H1 (cell line): ENCODE measurements at regions not wholly inside any gene's neighbourhood (a gene's known extent, or its start where the extent isn't known, plus 50 kb on each side); places are given as distances from the start of the nearest gene placed in this dataset.

Experiments used
- CTCF ChIA-PET: fragments of 300-600 bp; sonication (Branson Sonifier 250); formaldehyde crosslinking; loops from one replicate; lab custom pipeline; 2021; ENCODE audit not compliant: partially characterized antibody; lab: Charles Lee
- POLR2A ChIA-PET: fragments of 300-600 bp; sonication (Branson Sonifier 250); formaldehyde crosslinking; loops from one replicate; lab custom pipeline; 2021; ENCODE audit warnings: inconsistent platforms; ENCODE audit not compliant: partially characterized antibody; lab: Charles Lee
- DNase-seq, 2 experiments: peaks; one replicate each; pipeline versions ENCODE4 v3.0.0 to v3.0.0-alpha.2; 2010 to 2022; ENCODE audit warnings: low spot score in 2 of 2, low read depth in 1 of 2, mixed read lengths in 1 of 2
- FAIRE-seq: peaks from 2 replicates; lab custom pipeline; 2011; peaks lifted over from hg19 to GRCh38; lab: Jason Lieb, UNC
- H2AFZ ChIP-seq: 2 replicates; pipeline ENCODE4 v1.8.1; 2012; ENCODE audit warnings: low read length, inconsistent platforms
- H2AK5ac ChIP-seq: 2 replicates; pipeline ENCODE4 v1.6.1; 2013; ENCODE audit warnings: low read depth, low read length
- H2BK120ac ChIP-seq: replicated peaks from 2 replicates; pipeline ENCODE3; 2013; ENCODE audit warnings: low read depth, low read length, inconsistent platforms
- H2BK12ac ChIP-seq: 2 replicates; pipeline ENCODE4 v1.6.1; 2013; ENCODE audit warnings: low read depth, low read length
- H2BK15ac ChIP-seq: 2 replicates; pipeline ENCODE4 v1.6.1; 2013; ENCODE audit warnings: low read length
- H2BK20ac ChIP-seq: 2 replicates; pipeline ENCODE4 v1.6.1; 2013; ENCODE audit warnings: low read length
- H2BK5ac ChIP-seq: 2 replicates; pipeline ENCODE4 v1.6.1; 2013; ENCODE audit warnings: low read depth, low read length
- H3K14ac ChIP-seq: 2 replicates; pipeline ENCODE4 v1.6.1; 2013; ENCODE audit warnings: inconsistent platforms; ENCODE audit not compliant: insufficient read length
- H3K18ac ChIP-seq: 2 replicates; pipeline ENCODE4 v1.6.1; 2013; ENCODE audit warnings: low read length; ENCODE audit errors: extremely low read depth
- H3K23ac ChIP-seq: 2 replicates; pipeline ENCODE4 v1.6.1; 2013; ENCODE audit warnings: inconsistent platforms; ENCODE audit not compliant: insufficient read length
- H3K23me2 ChIP-seq: 2 replicates; pipeline ENCODE4 v1.6.1; 2013; ENCODE audit warnings: low read depth, low read length
- H3K27ac ChIP-seq: 2 replicates; pipeline ENCODE4 v1.6.1; 2011; ENCODE audit warnings: low read depth, low read length, inconsistent platforms
- H3K27me3 ChIP-seq, 4 experiments: replicated peaks in 1 of 4; 1 replicate in 1 of 4; 2 replicates in 3 of 4; pipeline versions ENCODE4 v1.6.1 to v1.8.1; 2011 to 2013; ENCODE audit warnings: low read length in 3 of 4, mild to moderate bottlenecking in 3 of 4, inconsistent platforms in 2 of 4, mixed read lengths in 2 of 4, moderate library complexity in 1 of 4; ENCODE audit not compliant: control insufficient read depth in 3 of 4, insufficient read depth in 3 of 4; ENCODE audit errors: extremely low read depth in 1 of 4
- H3K36me3 ChIP-seq, 4 experiments: 2 replicates each; pipeline versions ENCODE4 v1.6.1 to v1.8.1; 2011 to 2013; ENCODE audit warnings: mild to moderate bottlenecking in 4 of 4, low read length in 3 of 4, moderate library complexity in 2 of 4, control low read depth in 1 of 4, inconsistent platforms in 1 of 4; ENCODE audit not compliant: insufficient read depth in 4 of 4, control insufficient read depth in 2 of 4
- H3K4ac ChIP-seq: replicated peaks from 2 replicates; pipeline ENCODE3; 2013; ENCODE audit warnings: low read length, low read depth, mixed read lengths, inconsistent platforms; ENCODE audit not compliant: insufficient read length
- H3K4me1 ChIP-seq, 4 experiments: replicated peaks in 1 of 4; 1 replicate in 1 of 4; 2 replicates in 3 of 4; pipeline versions ENCODE4 v1.6.1 to v1.8.1; 2011 to 2013; ENCODE audit warnings: low read length in 3 of 4, inconsistent platforms in 2 of 4, mixed read lengths in 1 of 4; ENCODE audit not compliant: insufficient read depth in 4 of 4, control insufficient read depth in 3 of 4
- H3K4me2 ChIP-seq, 2 experiments: 2 replicates each; pipeline versions ENCODE4 v1.6.1 to v1.8.1; 2011 to 2013; ENCODE audit warnings: low read depth in 2 of 2, low read length in 2 of 2, control low read depth in 1 of 2, inconsistent platforms in 1 of 2, mild to moderate bottlenecking in 1 of 2; ENCODE audit not compliant: insufficient read depth in 1 of 2
- H3K4me3 ChIP-seq, 4 experiments: fragments of 200-600, 300-600 bp in 1 of 4; sonication (generic), shearing (Covaris generic), sonication (Bioruptor Twin) in 1 of 4; 2 replicates each; pipeline versions ENCODE4 v1.5.1 to v1.8.1; 2011 to 2016; ENCODE audit warnings: low read length in 4 of 4, low read depth in 3 of 4, control low read depth in 2 of 4, inconsistent platforms in 2 of 4, mild to moderate bottlenecking in 2 of 4, mixed read lengths in 1 of 4, moderate library complexity in 1 of 4; ENCODE audit not compliant: insufficient read depth in 2 of 4; ENCODE audit errors: extremely low read depth in 1 of 4
- H3K56ac ChIP-seq: replicated peaks from 2 replicates; pipeline ENCODE3; 2013; ENCODE audit warnings: low read depth, mild to moderate bottlenecking, mixed read lengths, low read length, inconsistent platforms; ENCODE audit not compliant: insufficient read length
- H3K79me1 ChIP-seq: 2 replicates; pipeline ENCODE4 v1.6.1; 2013; ENCODE audit warnings: low read depth, low read length, control low read depth
- H3K79me2 ChIP-seq, 2 experiments: 2 replicates each; pipeline versions ENCODE4 v1.6.1 to v1.8.1; 2012 to 2013; ENCODE audit warnings: low read length in 2 of 2, mild to moderate bottlenecking in 2 of 2, inconsistent platforms in 1 of 2; ENCODE audit not compliant: insufficient read depth in 2 of 2, control insufficient read depth in 1 of 2
- H3K9ac ChIP-seq, 4 experiments: replicated peaks in 1 of 4; 1 replicate in 1 of 4; 2 replicates in 3 of 4; pipeline versions ENCODE4 v1.6.1 to v1.8.1; 2011 to 2013; ENCODE audit warnings: low read depth in 3 of 4, low read length in 3 of 4, control low read depth in 2 of 4, mild to moderate bottlenecking in 2 of 4, moderate library complexity in 2 of 4, inconsistent platforms in 1 of 4; ENCODE audit errors: extremely low read depth in 1 of 4
- H3K9me3 ChIP-seq, 2 experiments: 2 replicates each; pipeline versions ENCODE4 v1.6.1 to v1.8.1; 2012 to 2013; ENCODE audit warnings: mild to moderate bottlenecking in 2 of 2, moderate library complexity in 2 of 2, control low read depth in 1 of 2, inconsistent platforms in 1 of 2, low read depth in 1 of 2, low read length in 1 of 2, mixed read lengths in 1 of 2; ENCODE audit not compliant: insufficient read depth in 2 of 2
- H4K20me1 ChIP-seq, 2 experiments: replicated peaks in 1 of 2; 2 replicates each; pipeline versions ENCODE3 to v1.8.1; 2011 to 2013; ENCODE audit warnings: inconsistent platforms in 2 of 2, low read length in 2 of 2, mild to moderate bottlenecking in 1 of 2; ENCODE audit not compliant: insufficient read depth in 2 of 2, control insufficient read depth in 1 of 2
- H4K5ac ChIP-seq: 2 replicates; pipeline ENCODE4 v1.6.1; 2013; ENCODE audit warnings: low read length, low read depth, mixed read lengths, inconsistent platforms; ENCODE audit not compliant: insufficient read length
- H4K8ac ChIP-seq: 2 replicates; pipeline ENCODE4 v1.8.0; 2013; ENCODE audit warnings: mild to moderate bottlenecking, moderate library complexity, low read length, inconsistent platforms; ENCODE audit not compliant: insufficient read depth; ENCODE audit errors: extremely low read depth
- H4K91ac ChIP-seq: replicated peaks from 2 replicates; pipeline ENCODE3; 2013; ENCODE audit warnings: low read length, mixed read lengths, inconsistent platforms; ENCODE audit not compliant: insufficient read length
- ASH2L ChIP-seq: fragments of 200-600, 300-600 bp; sonication (generic); IDR thresholded peaks from one replicate; pipeline ENCODE4 v1.7.1; 2017; ENCODE audit warnings: low read length
- CEBPB ChIP-seq: IDR thresholded peaks from 2 replicates; pipeline ENCODE4 v1.6.1; 2012; ENCODE audit warnings: low read depth, low read length
- FOSL1 ChIP-seq: IDR thresholded peaks from 2 replicates; pipeline ENCODE4 v1.6.1; 2011; ENCODE audit warnings: mild to moderate bottlenecking, low read depth, low read length, moderate library complexity; ENCODE audit not compliant: insufficient read depth
- GABPA ChIP-seq: IDR thresholded peaks from 2 replicates; pipeline ENCODE4 v1.6.1; 2011; ENCODE audit warnings: mild to moderate bottlenecking, low read length, moderate library complexity, borderline replicate concordance; ENCODE audit not compliant: insufficient read depth
- RAD21 ChIP-seq, 2 experiments: IDR thresholded peaks in 1 of 2; conservative IDR thresholded peaks in 1 of 2; 2 replicates each; pipeline ENCODE4 v1.6.1; 2011; ENCODE audit warnings: low read depth in 2 of 2, low read length in 2 of 2, improper control_type of control experiment in 1 of 2, inconsistent platforms in 1 of 2, mild to moderate bottlenecking in 1 of 2, moderate library complexity in 1 of 2
- SP2 ChIP-seq: IDR thresholded peaks from 2 replicates; pipeline ENCODE4 v1.6.1; 2012; ENCODE audit warnings: mild to moderate bottlenecking, low read length, inconsistent platforms
- SUZ12 ChIP-seq: fragments of 200-600 bp; sonication (generic); IDR thresholded peaks from 2 replicates; pipeline ENCODE4 v1.6.1; 2012; ENCODE audit warnings: mild to moderate bottlenecking, inconsistent platforms, low read length, moderate library complexity, mixed read lengths
- ZNF274 ChIP-seq: IDR thresholded peaks from 2 replicates; pipeline ENCODE4 v1.7.0; 2012; ENCODE audit warnings: low read length, borderline replicate concordance; ENCODE audit errors: extremely low read depth
- WGBS, 2 experiments: shearing (Covaris generic) in 1 of 2; methylation state at CpG; one replicate each; pipeline versions ENCODE4 v1.1.6 to v1.1.7; 2013 to 2015; ENCODE audit warnings: low lambda C conversion rate in 2 of 2, mixed read lengths in 2 of 2, inconsistent platforms in 1 of 2, low coverage in 1 of 2, missing lambda C conversion rate in 1 of 2; ENCODE audit not compliant: insufficient replicate concordance in 2 of 2, insufficient coverage in 1 of 2, insufficient read length in 1 of 2; ENCODE audit errors: extremely low coverage in 1 of 2, missing lambda C conversion rate in 1 of 2; 5-methylcytosine and 5-hydroxymethylcytosine counted together
- TF ChIP-seq, protein P1 (sequence below): IDR thresholded peaks from 2 replicates; pipeline ENCODE4 v1.6.1; 2012; ENCODE audit warnings: inconsistent platforms

DNA sequence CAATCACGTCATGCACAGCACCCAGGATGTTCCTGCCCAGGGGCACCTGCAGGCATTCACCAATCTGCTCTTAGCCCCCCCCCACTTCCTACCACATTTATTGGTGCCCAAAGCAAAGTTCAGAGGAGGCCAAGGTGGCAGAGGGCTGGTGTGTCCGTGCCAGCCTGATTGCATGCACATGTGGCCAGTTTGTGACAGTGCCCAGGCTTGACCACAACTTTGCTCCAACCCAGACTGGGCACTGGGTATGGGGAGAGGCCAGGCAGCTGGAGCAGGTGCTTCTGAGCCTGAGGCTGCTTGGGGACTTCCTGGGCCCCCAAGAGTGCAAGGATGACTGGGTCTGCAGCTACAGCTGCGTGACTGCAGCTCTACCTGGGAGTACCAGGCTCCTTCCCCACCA lies 192.3 kb upstream of the BCHE start:
- no peaks in the 10 kb centered on the region for H3K79me2 ChIP-seq
- 80% methylated on average over 3 of the region's 3 CpGs; no CpG with 5 or more reads in 1 of the 2 experiments for WGBS, 2 experiments
- no peaks in the 10 kb centered on the region for H3K36me3 ChIP-seq
- no peak overlapping the region for H3K4me3 ChIP-seq
- no peak overlapping the region for H4K8ac ChIP-seq
- ChIA-PET CTCF (interaction anchor here (1.2 kb wide), 1 partner anchor 18 kb away, joined by 5 read pairs; no protein-coding TSS in a partner anchor), POLR2A (no interaction called here)
- no peak overlapping the region for H4K5ac ChIP-seq
- H3K27me3 ChIP-seq: no peaks in the 10 kb centered on the region
- H2BK12ac ChIP-seq: no peak overlapping the region
- H2BK5ac ChIP-seq: no peak overlapping the region
- no peak overlapping the region for H3K18ac ChIP-seq
- H3K4ac ChIP-seq: no peak overlapping the region
- H3K27ac ChIP-seq: no peak overlapping the region
- no peak overlapping the region for H2AK5ac ChIP-seq
- H4K20me1 ChIP-seq: no peaks in the 10 kb centered on the region
- no peak overlapping the region for H2BK120ac ChIP-seq
- H3K4me1 ChIP-seq: no peaks in the 10 kb centered on the region
- no peaks in the 10 kb centered on the region for H3K79me1 ChIP-seq
- no peak overlapping the region for H3K23ac ChIP-seq
- DNase-seq: no peak
- H2BK20ac ChIP-seq: no peak overlapping the region
- H3K4me2 ChIP-seq: no peak overlapping the region
- TF ChIP-seq FOSL1 (no peak), ZNF274 (no peak), CEBPB (no peak), SUZ12 (no peak), SP2 (no peak), ASH2L (no peak), RAD21 (IDR thresholded peaks at IDR 0.05 in 1 of 2, conservative IDR thresholded peaks at IDR 0.05 in 1 of 2; ENCODE audit: low read depth in 2 of 2, low read length in 2 of 2) (no peak), GABPA (no peak)
- TF ChIP-seq, protein P1, sequence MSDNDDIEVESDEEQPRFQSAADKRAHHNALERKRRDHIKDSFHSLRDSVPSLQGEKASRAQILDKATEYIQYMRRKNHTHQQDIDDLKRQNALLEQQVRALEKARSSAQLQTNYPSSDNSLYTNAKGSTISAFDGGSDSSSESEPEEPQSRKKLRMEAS: no peak
- peaks cover 13 to 21% of the 10 kb centered on the region in 2 experiments; a peak in 2 of 4 replicates for H3K9me3 ChIP-seq
- H3K23me2 ChIP-seq: no peaks in the 10 kb centered on the region
- no peak overlapping the region for H3K9ac ChIP-seq
- H4K91ac ChIP-seq: no peak overlapping the region
- no peak for FAIRE-seq
- H3K14ac ChIP-seq: no peak overlapping the region
- H2AFZ ChIP-seq: no peak overlapping the region
- no peak overlapping the region for H3K56ac ChIP-seq
- no peak overlapping the region for H2BK15ac ChIP-seq
